ENCODE measurements at regions not wholly inside any gene's neighbourhood (a gene's known extent, or its start where the extent isn't known, plus 50 kb on each side); places are given as distances from the start of the nearest gene placed in this dataset.
"Not testable (repeated sequence)": the region's sequence is repeated elsewhere in the genome, so short reads cannot be mapped to it uniquely, and the experiment has no call there.

DNA sequence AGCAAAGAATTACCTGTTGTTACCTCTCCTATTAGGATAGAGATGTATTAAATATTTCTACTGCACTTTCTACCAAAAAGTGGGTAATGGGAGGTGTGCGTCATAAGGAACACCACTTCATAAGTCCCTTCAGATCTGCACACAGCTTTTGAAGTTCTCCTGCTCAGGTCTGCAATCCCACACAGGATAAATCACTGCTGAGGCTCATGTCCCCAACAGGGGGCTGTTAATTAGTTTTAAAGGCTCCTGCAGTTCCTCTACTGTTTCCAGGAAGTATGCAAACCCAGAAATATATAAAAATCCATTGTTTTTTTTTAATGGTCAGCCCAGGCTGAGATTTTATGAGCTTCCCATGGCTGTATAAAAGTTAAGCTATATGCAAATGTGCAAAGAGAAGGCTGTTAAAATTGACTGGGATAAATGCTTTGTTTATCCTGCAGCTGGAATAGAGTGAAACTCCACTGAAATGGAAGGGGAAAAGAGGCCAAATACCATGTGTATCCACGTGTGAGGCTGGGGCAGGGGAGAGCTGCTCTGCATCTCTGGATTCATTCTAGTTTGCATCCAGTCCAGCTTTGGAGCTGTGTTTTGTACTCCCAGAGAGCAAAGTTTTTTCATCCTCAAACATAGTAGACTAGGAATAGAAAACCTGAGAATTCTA is 903.7 kb downstream of the TDRD15 start:
- DNase-seq, result no peak

DNA sequence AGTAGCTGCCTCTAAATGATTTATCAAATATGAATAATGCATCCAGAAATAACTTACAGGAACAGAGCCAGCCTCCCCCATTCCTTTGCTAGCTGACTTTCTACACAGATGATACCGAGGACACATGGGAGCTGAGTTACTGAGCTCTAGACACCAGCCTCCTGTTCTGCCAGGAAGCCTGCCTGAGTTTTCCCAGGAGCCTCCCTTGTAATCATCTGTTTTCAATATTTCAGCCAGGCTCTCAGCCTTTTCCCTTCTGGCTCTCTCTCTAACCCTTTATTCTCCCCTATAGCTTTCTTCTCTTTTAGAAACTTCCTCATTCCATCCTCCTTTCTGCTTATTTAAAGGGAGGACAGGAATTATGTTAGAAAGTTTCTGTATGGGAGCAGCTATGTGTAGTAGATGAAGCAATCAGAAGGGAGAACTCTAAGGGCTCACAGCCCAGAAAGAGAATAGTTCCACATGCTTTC is 911.6 kb downstream of the TDRD15 start:
- no peak for DNase-seq

DNA sequence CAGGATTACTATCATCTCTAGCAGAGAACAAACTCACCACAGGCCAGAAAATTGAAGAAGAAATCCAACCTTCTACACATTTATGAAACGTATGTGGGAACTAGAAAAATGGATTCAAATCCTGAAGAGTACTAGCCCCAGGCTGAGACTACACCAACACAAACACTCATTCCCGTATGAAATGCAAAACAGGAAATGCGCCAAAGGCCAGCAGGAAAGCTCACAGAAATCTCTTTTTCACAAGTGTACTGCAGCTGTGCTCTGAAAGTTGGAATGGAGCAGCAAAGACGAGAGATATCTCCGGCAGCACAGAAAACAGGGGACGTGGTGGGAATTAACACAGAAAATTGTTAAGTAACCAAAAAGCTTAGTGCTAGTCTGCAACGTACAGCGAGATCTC is 913.5 kb downstream of the TDRD15 start:
- no peak for DNase-seq

DNA sequence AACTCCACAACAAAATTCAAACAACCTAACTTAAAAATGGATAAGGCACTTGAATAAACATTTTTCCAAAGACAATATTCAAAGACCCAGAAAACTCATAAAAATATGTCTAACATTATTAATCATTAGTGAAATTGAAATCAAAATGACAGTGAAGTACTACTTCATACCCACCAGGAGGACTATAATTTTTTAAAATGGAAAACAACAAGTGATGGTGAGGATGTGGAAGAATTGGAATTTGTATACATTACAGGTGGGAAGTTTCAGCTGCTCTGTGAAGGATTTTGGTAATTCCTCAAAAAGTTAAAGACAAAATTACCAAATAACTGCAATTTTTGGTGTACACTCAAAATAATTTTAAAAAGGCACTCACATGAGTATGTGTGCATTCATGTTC is 920.0 kb downstream of the TDRD15 start:
- no peak for DNase-seq

DNA sequence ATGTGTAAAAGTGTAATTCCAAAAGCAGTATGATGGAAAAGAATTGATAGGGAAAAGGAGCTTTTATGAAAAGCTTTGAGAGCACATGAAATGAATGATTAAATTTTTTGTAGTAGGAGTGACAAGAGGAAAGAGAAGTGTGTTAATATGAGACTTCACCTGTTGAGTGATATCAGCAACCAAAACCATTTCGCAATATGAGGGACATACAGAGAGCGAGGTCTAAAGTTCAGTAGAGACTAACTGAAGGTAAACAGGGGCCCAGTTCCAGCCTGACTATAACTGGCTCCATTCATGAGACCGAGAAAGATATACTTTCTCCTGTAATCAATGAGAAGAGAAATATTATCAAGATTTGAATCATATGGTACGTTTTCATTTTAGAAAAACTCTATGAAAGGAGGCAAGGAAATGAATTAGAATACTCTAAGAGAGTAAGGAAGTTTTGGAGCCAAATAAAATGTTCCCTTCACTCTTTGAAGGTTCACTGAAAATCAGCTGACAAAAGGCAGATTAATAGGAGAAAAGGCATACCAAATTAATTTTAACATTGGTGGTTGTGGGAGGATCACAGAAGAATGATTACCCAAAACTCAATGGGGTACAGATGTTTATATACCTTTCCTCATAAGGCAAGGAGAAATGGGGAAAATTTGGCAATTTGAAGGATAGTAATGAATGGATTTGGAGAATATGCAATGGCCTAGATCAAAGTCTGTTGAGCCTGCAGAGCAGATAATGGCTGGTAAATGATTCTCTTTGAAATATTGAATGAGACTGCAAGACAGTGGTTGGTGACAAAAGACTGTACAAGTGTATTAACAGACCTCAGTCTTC is 932.2 kb downstream of the TDRD15 start:
- DNase-seq, result no peak

DNA sequence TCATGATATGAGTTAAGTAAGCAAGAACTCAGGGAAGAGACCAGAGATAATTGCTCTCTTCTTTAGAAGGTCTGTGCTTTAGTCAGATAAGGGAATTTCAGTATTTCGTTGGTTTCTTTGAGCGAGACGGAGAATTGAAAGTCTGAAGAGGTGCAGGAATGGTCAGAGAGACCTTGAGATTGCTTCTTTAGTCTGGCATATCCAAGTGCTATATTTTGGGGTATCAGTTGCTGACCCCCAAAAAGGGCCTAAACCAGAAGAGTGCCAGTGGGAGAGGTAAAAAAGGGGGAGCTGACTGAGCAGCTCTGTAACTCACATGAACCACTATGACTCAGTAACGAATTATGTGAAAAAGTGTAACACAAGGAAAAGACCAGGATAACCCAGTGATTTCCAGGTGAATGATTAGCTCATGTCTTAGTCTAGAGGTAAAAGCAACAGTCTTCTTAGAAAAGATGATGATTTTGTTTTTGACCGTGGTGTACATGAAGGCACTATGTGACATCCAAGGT is 932.9 kb downstream of the TDRD15 start:
- no peak for DNase-seq

DNA sequence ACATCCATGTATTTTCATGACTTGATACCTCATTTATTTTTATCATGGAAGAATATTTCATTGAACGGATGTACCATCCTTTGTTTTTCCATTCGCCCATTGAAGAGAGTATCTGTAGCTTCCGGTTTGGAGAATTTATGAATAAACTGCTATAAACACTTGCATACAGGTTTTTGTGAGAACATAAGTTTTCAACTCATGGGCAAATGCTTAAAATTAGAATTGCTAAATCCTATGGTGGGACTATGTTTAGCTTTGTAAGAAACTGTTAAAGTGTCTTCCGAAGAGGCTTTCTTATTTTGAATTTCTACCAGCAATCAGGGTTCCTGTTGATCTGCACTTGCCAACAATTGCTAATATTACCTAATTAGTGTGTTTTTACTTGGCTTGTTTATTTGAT is 938.9 kb downstream of the TDRD15 start:
- no peak for DNase-seq

DNA sequence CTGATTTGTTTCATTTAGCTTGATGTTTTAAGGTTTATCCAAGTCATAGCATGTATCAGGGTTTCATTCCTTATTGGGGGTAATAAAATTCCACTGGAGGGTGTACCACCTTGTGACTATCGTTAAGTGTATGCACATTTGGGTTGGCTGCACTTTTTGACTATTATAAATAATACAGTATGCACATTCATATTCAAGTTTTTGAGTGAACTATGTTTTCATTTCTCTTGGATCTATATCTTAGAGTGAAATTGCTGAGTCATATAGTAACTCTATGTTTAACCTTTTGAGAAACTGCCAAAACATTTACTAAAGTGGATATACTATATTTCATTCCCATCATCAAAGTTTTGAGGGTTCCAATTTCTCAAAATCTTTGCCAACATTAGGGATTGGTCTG is 952.7 kb downstream of the TDRD15 start:
- DNase-seq, result no peak

DNA sequence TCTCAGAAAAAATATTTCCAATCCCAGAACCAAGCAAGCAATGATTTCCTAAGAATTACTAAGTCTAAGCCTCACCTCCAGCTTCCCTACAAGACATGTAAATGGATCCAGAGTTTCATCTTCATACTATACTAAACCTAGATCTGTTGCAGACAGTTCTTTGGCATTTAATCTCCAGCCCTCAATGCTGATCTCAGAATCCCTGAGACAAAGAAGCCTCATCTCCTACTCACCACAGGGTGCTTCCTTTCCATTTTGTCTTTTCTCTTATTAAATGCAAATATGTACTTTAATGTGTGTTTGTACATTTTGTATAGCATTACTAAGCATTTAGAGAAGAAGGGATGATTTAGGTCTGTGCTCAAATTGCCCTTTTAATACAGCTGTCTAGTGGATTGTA is 954.9 kb downstream of the TDRD15 start:
- no peak for DNase-seq

DNA sequence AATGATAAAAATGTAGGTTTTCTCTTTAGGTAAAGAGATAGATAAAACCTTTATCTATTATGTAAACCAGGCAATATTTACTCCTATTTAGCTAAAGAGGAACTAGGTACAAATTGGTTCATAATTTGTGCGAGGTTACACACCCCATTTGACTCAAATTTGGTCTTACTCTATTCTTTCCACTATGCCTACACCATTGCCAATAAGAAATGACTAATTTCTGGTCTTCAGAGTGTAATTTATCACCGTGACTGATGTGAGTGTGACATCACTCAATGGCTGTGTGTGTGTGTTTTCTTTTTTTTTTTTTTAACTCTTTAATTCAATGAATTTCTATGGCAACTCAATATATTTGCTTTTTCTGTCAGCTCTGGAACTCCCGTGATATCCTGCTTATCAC is 955.8 kb downstream of the TDRD15 start:
- no peak for DNase-seq

DNA sequence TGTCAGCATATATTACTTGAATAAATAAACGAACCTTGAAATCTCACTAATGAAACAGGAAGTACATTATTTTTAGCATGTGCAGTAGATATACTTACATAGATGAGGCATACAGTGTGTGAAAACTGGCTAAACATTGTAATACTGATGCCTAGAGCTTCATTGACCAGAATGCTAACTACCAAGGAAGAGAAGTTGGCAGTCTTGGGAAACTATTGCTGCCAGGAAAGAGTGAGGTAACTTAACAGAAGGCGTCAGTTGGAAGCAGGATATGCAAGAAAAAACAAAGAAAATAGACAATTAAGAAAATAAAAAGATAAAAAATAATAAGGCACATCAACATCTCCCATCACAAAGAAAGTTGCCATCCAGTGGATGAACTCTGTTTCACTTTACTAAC is 963.0 kb downstream of the TDRD15 start:
- no peak for DNase-seq

DNA sequence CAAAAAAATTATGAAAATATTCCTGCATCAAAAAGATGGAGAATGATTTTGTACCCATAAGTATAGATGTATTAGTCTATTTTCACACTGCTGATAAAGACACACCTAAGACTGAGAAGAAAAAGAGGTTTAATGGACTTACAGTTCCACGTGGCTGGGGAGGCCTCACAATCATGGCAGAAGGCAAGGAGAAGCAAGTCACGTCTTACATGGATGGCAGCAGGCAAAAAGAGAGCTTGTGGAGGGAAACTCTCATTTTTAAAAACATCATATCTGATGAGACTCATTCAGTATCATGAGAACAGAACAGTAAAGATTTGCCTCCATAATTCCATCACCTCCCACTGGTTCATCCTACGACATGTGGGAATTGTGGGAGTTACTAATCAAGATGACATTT is 979.8 kb downstream of the TDRD15 start:
- not testable (repeated sequence) for DNase-seq

DNA sequence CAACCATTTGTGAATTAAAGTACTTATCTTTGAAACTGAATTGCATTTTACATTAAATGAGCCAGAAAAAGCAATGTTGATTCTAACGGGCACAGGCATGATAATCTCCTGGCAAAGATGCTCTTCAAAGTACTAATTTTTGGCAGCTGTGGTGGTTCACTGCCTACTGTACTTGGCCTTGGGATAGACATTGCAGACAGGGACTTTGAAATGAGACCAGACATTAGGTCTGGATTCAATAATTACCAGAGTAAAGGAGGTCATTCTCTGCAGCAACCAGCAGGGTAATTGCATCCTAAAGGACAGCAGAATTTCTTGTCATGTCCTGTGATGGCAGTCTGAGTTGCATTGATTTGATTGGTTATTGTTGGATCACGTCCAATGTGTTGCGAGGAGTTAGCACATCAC is 986.5 kb downstream of the TDRD15 start:
- no peak for DNase-seq

DNA sequence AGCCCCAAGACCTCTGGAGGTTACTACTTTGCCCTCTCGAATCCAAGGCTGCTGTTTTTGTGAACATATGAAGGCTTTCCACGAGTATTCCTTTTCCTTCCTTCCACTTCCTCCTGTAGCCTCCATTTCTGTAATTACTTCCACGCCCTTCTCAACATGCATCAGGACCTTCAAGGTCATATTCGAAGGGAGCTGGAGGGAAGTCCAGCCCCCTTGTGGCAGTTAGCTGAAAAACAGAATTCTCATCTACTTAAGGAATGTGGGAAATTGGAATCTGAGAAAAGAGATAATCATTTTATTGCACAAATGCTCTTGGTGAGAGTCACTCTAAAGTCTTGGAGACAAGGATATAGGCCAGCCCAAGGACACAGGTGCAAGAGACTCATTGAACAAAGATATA is 1000.2 kb downstream of the TDRD15 start:
- no peak for DNase-seq

DNA sequence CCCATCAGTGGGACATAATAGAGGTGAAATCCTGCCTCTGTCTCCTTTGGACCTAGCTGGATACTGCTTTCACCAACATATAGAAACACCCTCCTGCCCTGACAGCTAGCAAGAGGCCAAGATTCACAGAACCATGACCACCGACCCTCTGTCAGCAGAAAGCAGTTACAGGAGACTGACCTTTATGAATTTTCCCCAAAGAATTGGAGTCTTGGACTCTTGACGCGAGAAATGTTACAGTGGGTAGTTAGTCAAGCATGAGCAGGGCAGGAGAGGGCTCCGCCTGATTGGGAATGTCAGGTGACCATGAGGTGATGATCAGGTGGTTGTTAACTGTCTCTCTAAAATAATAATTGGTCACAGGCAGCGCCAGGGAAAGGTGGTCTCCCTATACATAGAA is 1002.3 kb downstream of the TDRD15 start:
- DNase-seq, result no peak

DNA sequence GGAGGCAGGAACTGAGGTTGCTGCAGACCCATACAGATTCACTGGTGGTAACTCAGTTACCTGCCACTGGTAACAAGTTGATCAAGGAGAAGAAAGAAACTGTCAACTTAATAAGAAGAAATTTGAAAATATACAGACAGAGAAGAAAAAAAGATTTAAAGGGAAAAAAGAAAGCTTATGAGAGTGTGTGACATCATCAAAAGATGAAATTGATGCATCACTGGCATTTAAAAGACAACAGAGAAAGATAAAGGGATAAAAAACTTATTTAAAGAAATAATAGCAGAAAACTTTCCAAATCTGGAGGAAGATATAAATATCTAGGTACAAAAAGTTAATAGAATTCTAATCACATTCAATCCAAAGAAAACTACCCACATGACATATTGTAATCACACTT is 1003.2 kb downstream of the TDRD15 start:
- DNase-seq, result no peak

DNA sequence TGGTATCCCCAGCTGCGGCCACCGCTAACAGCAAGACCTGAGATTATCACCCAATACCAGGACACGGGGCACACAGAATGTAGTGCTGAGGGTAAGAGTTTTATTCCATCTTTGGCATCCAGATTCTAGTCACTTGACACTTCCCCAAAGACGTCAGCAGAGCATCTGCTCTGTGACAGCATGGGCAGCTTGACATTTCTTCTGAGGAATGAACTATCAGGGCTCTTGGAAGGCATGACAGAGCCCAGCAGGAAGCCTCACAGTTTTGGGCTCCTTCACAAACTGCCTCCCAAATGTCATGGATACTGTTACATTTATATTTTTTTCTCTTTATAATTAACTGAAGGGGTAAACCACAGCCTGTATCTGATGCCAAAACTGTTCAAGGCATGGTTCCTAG is 1010.7 kb downstream of the TDRD15 start:
- DNase-seq, result no peak

DNA sequence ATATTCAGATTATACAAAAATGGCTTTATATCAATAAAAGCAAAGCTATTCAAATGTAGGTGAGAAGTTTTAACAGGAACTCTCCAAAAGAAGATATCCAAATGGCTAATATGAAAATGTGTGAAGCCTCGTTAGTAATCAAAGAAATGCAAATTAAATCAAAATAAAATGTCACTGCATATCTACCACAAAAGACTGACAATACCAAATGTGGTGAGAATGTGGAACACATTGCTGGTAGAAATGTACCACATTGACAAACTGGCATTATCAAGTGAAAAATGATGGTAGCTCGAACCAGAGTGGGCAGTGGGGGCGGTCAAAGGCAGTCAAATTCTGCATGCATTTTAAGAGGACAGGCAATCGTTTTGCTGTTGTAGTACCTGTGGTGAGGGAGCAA is 1012.7 kb downstream of the TDRD15 start:
- no peak for DNase-seq

DNA sequence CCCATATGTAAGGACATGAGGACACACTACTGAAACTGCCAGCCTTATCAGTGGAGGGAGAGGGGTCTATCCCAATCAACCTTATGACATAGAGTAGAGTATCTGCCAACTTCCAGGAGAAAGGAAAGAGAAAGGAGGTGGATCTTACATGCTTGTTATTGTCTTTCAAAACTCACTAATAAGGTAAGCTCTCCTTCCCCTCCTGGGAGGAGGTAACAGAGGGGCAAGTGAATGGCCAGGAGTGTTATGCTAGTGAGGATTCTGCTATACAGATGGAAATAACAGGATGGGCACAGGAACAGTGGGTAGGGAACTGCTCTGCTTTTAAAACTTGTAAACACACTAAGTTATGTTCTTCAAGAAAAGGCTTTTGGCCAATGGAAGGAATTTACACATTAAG is 1020.1 kb downstream of the TDRD15 start:
- DNase-seq, result no peak

DNA sequence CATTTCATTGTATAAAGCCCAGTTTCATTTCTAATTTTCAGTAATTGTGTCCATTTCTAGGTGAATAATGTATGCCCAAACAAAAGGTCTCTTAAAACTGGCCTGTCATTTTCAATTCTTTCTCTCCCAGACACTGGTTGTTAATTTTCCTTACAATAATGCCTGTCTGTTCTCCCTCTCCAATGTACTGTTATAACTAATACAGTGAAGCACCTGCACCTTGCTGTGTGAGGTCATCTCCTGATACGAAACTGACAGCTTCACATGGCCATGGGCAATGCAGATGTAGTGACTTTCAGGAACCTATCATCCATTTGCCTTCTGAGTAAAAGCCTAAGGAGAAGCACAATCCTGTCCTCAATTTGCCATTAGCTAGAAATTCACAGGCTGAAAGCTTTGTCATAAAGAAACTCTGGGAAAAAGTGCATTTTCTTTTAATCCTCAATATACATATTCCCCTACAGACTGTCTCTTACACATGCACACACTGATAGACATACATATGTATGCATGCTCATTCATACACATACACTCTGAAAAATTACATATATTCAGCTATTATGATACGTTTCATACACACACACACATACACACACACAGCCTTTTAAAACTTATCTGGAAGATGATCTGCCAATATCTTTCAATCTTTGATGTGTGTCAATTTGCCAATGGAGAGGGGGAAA is 1030.3 kb downstream of the TDRD15 start:
- no peak for DNase-seq

DNA sequence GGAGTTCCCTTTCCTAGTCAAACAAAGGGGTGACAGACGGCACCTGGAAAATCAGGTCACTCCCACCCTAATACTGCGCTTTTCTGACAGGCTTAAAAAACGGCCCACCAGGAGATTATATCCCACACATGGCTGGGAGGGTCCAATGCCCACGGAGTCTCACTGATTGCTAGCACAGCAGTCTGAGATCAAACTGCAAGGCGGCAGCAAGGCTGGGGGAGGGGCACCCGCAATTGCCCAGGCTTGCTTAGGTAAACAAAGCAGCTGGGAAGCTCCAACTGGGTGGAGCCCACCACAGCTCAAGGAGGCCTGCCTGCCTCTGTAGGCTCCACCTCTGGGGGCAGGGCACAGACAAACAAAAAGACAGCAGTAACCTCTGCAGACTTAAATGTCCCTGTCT is 1032.9 kb downstream of the TDRD15 start:
- not testable (repeated sequence) for DNase-seq

DNA sequence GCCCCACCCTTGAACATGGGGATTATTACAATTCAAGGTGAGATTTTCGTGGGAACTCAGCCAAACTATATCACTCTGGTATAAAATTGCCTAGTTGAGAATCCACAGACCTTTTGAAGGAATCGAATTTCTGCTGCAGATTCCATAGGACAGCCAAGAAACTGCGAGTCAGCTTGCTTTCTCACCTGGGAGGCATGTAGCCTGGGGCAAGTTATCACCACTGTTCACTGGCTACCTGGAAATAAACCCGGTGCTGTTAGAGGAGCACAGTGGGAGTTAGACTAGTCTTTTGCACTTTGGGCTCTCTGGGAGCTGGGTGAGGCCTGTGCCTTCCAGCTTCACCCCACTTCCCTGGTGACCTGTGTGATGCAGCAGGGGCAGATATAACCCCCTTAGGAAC is 1043.5 kb downstream of the TDRD15 start:
- no peak for DNase-seq

DNA sequence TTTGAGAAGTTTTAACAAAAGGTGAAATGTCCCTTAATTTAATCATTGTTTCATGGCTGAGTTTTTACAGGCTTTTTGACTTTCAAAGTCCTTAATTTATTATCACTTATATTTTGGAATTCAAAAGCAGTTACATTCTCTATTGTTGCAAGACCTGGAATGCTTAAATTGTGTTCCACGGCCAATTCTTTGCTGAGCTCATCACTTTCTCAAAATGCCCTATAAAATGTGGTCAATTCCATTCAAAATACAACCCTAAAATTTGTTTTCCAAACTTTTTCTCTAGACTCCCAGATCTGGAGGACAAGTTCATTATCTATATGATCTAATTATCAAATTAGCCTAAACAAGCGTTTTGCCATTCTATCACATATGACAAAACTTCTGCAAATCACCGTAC is 1051.2 kb downstream of the TDRD15 start:
- no peak for DNase-seq

DNA sequence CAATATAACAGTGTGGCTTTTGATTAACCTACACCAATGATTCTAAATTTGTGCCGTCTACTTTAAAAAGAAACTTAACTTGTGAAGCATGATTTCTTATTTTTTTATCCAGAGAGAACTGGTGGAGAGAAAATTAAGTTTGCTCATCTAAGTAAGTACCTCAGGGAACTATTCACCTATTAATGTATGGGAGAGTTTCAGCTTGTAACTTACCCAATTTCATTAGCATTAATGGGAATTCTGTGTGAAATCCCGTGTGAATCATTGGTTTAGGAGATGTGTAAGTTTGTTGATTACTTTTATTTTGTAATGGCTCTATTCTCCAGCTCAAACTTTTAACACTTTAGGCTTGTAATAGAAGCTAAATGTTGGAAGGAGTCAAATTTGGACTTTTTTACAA is 1061.5 kb downstream of the TDRD15 start:
- DNase-seq, result no peak

Data from cerebellar nuclear complex (tissue), 1 donor.